ENCODE measurements at regions not wholly inside any gene's neighbourhood (a gene's known extent, or its start where the extent isn't known, plus 50 kb on each side); places are given as distances from the start of the nearest gene placed in this dataset.

DNA sequence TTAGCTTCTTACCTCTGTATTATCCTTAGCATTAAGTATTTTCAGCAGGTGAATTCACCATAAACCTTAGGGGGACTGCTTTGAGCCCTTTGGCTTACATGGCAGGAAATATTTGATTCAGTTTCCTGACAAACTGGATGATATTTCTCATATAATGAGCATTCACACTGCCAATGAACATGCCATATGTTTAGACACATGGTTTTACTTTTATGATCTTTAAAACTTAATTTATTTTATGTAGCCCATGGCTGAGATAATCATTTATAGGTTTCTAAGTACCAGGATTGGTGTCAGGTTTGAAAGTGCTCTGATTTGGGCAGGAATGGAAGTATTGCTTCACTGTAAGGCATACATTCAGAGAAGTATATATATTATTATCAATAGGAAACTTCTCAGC lies 319.1 kb downstream of the ZPLD1 start:
- DNase-seq: no peak

DNA sequence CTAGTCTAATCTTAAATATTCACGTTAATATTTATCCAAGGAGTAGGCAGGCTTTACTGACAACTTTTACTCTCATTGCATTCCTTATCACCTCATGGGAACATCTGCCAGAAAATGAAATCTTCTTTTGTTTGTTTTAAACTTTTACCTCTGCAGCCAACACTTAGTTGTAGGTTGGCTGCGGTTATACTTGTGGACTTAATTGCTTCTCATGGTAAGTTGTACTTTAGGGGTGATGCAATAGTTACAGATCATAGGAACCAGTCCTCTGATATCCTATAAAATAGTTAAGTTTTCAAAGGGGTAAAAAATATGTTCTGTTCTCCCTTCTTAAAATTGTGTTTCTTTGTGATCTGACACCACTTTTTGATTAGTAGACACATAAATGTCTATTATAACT lies 321.9 kb downstream of the ZPLD1 start:
- no peak for DNase-seq

DNA sequence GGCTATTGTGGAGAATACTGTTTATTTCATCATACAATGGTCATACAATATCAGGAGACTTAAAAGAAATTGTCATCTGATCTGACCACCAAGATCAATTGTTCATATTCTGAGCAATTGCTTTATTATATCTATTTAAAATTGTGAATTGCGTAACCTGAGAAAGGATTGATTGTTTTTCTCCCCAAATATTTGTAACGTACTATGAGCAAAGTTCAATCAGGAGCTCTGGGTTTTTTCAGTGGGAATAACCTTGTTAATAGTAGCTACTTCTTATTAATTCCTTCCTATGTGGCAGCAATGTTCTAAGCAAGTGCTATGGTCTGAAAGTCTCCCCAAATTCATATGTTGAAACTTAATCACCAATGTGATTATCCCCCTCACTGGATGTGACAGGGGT lies 323.1 kb downstream of the ZPLD1 start:
- no peak for DNase-seq

DNA sequence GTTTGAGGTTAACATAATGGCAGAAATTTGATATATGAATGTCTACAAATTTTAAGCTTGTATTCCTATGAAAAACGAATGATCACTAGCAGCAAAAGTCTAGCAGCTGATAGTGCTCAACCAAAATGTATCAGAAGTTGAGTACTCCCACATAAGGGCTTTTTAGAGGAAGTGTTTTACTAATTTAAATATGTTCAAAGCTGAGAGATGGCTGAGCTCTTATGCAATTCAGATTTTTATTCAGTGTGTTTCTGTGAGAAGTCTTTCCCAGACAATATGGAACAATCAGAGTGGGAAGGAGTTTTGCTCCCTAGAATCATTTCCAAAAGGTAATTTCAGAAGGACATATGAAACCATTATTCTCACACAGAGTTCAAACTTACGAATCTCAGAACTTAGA lies 327.0 kb downstream of the ZPLD1 start:
- no peak for DNase-seq

DNA sequence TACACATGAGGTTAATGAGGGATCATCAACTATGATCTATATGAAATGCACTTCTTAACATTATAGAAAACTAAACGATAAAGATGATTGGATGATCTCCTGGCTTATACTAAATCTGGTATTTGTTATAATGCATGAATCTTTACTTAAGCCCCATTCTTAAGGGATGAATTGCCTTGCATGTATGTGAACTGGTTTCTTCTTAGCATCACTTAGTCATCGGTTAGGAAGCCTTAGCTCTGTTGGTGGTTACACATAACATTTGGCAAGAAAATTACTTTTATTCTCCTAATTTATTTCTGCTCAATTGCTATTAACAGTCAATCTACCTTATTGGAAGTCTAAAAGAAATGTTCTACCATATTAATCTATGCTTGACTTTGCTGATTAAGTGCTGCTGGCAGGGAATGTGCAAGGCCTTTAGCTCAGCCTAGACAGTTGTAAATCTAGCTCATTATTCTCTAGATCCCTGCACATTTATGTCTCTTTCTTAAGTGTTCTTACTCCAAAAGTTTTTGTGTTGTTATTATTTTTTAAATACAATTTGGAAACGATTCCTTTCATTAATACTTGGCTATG lies 356.0 kb downstream of the ZPLD1 start:
- no peak for DNase-seq

DNA sequence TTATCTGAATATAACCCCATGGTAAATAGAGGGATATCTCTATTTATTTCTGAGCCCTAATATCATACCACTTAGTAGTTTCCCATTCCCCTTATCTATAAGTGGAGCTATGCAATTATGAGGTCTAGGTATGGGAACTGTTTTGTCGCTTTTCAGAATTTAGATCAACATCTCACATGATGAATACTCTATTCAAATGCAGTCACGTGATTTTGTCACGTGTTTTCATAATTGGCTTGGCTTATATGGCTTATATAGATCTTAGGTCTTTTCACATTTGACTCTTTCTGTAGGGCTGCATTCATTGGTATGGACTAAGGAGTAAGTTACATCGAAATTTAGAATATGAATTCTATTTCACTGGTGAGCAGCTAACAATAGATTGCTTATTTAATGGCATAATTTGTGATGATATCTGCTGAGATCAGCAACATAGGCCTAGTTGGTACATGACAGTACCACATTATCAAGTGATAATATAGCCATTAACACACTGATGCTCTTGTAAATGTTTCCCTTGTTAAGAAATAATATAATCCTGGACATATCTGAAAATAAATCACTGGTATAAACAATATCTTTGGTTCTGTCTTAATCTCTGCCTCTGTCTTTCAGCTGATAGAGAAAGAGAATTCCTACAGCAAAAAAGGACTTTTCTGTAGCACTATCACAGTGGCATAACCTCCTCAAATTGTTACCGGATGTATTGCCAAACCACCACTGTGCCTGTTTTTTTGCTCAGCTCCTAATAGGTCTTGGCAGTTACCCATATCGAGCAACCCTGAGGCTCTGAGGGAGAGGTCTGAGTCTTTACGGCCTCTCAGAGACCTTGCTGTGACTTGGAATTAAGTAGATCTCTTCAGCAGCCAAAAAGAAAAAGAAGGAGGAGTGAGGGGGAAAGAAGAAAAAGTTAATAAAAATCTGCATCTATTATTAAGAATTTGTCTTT lies 357.1 kb downstream of the ZPLD1 start:
- no peak for DNase-seq

DNA sequence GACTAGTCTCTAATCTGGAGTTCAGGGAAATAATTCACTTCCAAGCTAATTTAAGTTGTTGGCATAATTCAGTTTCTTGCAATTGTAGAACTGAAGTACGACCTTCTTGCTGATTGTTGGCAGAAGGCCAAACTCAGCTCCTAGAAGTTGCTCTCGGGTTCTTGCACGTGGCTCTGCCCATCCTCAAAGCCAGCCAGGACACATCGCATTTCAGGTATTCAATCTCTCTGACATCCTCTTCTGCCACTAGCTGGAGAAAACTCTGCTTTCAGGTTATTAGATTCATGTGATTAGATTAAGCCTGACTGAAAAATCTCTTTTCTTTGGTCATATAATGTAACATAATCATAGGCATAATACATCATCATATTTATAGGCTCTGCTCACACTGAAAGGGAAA lies 362.0 kb downstream of the ZPLD1 start:
- DNase-seq: no peak

DNA sequence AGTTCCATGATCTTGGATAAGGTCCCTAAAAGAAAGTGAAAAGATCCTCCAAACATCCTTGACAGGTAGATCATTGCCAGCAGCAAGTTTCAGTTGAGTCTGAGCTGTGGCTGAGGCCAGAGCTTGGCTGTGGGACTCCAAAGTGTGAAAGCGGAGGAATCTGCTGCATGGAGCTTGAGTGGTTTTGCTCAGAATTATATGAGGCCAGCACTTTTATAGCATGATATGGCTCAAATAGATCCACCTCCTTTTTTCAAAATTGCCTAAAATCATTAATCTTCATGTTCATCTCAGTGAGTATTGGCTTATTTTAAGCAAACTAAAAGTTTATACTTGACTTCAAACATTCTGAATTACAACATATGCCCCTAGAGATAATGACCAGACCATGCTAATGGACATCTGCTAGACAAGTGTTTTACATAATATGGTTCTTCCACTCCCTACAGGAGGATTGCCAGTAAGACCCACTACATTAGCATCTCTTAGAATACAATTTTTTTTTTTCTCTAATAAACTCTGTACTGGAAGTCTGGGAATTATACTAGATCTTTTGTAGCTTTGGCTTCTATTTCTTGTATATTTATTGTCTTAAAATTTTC lies 368.1 kb downstream of the ZPLD1 start:
- DNase-seq: no peak

DNA sequence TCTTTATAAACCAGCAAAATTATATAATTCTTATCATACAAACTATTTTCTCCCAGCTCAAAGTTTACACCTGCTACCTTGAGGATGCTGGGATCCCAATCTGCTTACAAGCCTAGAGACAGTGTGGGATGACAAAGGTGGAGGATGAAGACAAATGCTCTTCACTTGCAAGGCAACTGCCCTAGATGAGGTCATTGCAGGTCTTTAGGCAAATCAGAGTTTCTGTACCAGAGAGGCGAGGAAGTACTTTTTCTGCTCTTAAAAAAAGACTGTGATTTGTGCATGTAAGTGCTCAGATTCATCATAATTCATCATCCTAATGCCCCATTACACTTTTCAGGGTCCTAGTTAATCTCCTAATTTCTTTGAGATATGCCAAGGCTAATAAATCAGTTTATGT lies 376.1 kb downstream of the ZPLD1 start:
- DNase-seq: no peak

DNA sequence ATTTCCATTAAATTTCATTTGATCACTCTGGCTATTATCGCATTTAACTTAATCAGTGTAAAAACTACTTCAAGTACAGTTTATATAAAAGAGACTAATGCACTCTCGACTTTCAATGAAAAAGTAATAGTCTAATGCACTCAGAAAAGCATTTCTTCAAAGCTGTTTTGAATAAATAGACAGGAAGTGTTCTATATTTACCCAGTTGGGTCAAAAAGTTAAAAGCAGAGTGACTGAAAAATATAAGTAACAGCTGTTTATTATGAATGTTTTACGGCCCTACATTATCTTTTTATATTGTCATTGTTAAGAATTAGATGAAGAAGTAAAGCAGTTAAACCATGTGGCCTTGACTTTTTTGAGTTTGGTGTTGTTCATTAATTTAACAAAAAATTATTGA lies 391.8 kb downstream of the ZPLD1 start:
- no peak for DNase-seq

DNA sequence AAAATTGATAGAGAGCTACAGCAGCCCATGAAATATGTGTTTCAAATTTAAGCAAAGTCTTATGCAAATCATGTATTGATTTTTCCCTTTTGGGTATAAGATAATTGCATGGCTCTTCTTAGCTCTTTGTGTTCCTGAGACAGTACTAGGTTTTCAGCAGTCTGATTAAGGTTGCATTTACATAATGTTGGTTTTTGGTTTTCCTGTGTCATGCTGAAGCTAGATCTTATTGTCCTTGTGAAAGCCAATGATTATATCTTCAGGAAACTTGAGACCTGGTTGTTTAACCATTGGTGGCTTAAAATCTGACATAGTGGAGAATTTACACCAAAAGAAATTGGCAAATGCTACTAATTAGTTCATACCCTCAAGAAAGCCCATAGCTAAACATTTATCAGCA lies 392.6 kb downstream of the ZPLD1 start:
- no peak for DNase-seq

DNA sequence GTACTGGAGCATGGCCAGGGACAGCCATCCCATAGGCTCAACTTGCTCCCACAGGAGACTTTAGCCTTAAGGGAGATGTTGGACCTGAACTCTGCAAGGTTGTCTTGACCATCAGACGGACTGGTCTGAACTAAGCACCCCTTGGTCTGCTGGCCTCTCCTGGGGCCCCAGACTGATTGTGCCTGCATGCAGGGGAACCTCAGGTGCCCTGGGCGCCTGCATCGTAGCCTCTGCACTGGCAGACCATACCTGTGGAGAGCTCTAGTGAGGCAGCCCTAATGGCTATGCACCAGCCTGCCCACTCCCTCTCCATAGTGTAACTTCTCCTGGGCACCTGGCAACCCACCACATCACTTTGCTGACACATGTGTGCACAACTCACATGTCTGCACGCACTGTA lies 395.6 kb downstream of the ZPLD1 start:
- DNase-seq: no peak

DNA sequence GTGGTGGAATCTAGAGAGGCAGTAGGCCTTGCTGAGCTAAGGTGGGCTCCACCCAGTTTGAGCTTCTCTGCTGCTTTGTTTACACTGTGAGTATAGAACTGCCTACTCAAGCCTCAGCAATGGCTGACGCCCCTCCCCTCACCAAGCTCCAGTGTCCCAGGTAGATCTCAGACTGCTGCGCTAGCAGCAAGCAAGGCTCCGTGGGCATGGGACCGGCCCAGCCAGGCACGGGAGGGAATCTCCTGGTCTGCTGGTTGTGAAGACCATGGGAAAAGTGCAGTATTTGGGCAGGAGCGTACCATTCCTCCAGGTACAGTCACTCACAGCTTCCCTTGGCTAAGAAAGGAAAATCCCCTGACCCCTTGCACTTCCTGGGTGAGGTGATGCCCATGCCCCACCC lies 407.1 kb downstream of the ZPLD1 start:
- DNase-seq: no peak

DNA sequence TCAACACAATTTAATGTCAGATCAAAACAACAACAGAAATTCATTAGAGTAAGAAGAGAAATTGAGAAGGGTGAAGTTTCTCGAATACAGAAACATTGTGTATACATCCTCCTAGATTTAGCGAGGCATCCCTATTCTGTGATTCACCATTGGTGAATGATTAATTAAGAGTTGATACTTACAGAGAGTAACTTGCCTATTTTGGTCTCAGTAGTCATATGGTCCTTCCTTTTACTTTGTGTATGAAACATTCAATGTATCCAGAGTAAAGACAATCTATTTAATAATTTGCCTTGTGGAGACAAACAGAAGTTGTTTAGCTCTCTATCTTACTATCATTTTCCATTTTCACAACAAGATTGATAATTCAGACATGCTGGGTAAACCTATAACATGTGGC lies 432.0 kb downstream of the ZPLD1 start:
- DNase-seq: no peak

DNA sequence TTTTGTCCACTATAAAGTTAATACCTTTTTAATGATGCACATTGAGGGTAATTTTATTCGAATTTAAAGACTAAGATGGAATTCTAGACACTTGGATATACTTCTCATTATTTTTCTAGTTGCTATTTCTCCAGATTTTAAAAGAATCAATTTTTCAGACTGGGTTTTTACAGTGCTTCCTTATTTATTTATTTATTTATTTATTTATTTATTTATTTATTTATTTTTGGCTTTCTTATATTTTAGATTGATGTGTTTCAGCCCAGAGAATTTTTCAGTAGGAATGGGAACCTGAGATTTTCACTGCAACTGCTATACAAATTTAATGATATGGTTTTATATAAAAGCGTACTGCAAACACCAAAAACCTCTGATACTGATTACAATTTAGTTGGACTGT lies 448.7 kb downstream of the ZPLD1 start:
- DNase-seq: no peak

DNA sequence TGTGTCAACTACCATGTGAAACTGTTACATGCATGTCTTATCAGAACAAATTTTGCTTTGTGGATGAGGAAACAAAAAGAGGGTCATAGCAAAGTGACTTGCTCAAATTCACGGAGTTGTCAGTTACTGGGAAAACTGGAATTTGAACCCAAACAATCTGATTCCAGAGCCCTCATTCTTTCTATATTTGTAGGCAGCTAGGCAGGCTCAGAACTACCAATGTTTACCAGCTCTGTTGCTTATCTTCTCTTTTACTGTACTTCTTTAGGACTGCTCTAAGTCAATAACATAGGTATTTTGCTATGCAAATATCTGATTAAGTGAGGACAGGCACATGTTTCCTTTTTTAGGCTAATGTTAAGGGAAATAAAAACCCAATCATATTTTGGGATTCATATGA lies 450.5 kb downstream of the ZPLD1 start:
- no peak for DNase-seq

DNA sequence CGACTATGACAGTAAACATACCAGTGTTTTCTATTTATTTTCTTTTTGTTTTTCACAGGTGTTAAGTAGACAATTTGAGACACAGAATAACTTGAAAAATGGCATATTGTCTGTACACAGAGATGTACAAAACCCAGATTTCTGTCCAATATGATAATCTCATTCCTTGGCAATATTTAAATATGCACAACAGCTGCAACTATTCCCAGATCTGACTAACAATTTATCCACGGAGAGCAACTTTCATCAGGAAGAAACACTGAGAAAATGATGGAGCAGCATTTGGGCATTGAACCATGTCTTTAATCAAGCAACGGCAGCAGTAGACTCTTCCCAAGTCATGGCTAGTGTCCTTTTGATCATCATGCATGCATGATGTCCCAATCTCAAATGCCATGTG lies 452.6 kb downstream of the ZPLD1 start:
- no peak for DNase-seq

DNA sequence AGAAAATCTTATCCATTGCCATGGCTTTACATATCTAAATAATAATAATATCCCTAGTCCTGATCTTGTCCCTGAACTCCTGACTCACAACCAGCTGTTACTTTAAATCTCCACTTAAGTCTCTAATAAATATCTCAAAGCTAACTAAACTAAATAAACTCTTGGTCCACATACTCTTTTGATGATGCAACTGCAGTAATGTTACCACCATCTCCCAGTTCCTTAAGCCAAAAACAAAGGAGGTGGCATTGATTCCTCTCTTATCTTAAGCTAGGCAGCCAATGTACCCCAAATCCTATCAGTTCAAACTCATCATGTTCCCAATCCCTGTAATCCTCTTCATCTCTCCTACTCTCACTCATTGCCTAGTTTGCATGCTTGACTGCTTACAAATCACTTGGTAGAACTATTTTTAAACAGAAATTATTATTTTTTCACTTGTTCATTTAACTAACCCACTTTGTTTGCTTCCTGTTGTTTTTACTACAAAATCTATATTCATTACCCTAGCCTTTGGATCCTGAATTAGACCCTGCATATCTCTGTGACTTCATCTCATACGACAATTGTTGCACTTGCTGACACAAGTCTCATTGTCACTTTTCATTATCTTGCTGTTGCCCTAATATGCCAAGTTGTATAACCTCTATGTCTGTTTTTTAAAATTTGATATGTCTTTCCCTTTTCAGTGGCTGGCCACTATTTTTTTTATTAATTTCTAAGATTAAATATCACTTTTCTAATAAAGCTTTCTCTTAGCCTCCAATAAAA lies 462.2 kb downstream of the ZPLD1 start:
- DNase-seq: peak; percentile 67

DNA sequence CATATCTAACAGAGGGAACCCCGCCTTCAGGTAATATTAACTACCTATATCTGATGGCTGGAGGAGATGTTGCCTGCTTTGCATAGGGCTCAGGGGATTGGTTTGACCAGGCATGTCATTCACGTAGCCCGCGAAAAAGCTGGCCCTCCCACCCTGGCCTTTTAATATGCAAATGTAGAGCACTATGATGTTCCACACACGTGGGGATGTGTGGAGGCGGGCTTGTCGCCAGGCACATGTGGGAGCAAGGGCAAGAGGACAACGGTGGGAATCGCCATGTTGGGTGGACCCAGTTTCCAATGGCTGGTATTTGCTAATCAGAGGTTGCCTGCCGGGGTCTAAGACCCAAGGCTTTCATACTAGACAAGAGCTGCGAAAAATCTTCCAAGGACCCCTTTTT lies 469.8 kb downstream of the ZPLD1 start:
- DNase-seq: no peak

DNA sequence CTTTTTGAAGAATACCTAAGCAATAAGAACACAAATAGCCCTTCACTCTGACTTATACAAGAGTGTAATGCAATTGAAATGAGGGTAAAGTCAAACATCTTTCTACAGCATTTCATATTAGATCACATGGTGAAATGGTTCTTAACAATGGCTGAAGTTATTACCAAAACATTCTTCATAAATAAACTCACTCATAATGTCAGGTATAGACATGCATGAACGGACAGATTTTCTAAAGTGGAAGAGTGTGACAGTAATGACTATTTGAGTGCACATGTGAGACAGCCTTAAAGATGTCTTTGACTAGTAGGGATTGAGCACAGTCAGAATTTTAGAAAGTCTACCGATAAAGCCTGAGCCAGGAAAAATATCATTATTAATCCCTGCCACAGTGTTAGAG lies 471.0 kb downstream of the ZPLD1 start:
- no peak for DNase-seq

DNA sequence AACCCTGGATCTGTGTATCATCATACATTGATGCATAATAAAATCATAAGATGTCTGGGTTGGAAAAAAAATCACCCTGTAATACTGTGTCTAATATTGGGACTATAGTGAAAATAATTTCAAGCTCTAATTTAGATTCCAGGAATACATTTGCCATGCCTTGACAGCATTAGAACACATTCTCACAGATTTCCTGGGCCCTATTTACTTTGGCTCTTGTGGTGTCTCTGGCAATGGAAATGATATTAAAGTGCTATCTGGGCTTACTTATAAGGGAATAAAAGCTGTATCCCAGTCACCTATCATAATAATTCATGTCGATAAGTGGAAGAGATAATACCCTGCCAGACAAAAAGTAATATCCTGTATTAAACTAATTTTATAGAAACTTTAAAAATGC lies 472.0 kb downstream of the ZPLD1 start:
- DNase-seq: no peak

DNA sequence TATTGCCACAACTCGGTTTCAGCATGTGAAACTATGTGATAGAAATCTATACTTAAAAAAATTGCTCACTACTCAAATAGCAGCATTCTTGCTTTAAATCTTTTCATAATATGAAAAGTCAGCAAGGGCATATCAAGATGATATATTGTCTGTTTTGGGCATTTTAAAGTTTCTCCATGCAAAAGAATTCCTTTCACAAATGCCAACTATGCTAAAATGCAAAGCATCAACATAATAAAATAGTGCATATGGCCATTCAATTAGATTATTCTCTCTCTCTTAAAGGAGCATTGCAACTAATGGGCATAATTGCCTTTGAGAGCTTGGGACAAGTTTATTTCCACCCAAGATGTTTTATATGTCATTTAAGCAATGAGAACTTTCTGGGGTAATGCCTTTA lies 475.1 kb downstream of the ZPLD1 start:
- DNase-seq: no peak

DNA sequence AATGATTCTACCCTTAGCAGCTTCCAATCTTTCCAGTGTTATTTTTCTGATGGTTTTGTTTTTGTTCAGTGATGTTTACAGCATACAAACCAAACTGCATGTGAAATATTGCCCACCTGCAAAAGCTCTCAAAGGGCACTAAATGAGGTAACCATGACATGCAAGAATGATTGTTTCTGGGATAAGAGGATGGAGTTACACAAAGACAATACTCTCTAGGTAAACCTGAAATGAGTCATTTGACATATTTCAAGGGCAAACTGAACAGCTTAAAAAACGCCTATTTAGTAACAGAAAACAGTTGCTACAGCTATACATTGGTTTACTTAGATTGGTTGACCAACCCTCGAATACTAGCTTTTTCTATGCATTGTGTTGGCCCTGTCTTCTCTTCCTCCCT lies 481.7 kb downstream of the ZPLD1 start:
- DNase-seq: no peak

DNA sequence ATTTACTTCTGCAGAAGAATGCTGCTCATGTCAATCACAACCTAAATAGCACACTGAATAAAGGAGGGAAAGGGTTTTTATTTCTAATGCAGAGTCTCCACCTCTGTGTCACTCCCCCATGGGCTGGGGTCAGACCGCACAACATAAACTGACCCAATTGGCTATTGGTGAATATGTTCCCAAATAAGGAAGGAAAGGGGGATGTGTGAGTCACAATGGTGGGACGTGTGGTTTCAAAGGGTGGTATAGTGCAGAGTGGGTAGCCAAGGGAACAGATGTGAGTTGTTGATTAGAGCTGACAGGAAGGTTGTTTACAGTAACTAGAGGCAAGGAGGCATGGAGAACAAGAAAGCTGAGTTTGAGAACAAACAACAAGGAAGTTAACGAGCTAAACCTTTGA lies 491.8 kb downstream of the ZPLD1 start:
- no peak for DNase-seq

Measured in NCI-H82 (cell line).